Ascending aorta (tissue), 2 donors: ENCODE measurements at regions not wholly inside any gene's neighbourhood (a gene's known extent, or its start where the extent isn't known, plus 50 kb on each side); places are given as distances from the start of the nearest gene placed in this dataset.
A peak's percentile ranks its signal among the peaks of the same experiment; 100 is the strongest.
"Not testable (repeated sequence)": the region's sequence is repeated elsewhere in the genome, so short reads cannot be mapped to it uniquely, and the experiment has no call there.

Experiments used
- DNase-seq, 2 donors: peaks; one replicate each; pipeline ENCODE4 v3.0.0-alpha.2; 2019; ENCODE audit warnings: low spot score in 2 of 2
- H3K27ac ChIP-seq, 2 donors: fragments of 200-600 bp; sonication (generic); one replicate each; pipeline ENCODE4 v1.5.1; 2016 to 2017; ENCODE audit warnings: mild to moderate bottlenecking in 1 of 2
- H3K27me3 ChIP-seq: fragments of 200-600 bp; sonication (generic); one replicate; pipeline ENCODE4 v1.5.1; 2017
- H3K36me3 ChIP-seq, 2 donors: fragments of 200-600 bp; sonication (generic); one replicate each; pipeline ENCODE4 v1.5.1; 2016
- H3K4me1 ChIP-seq, 2 donors: fragments of 200-600 bp; sonication (generic); one replicate each; pipeline ENCODE4 v1.5.1; 2016 to 2017; ENCODE audit warnings: mild to moderate bottlenecking in 1 of 2
- H3K4me3 ChIP-seq, 2 donors: fragments of 200-600 bp; sonication (generic); one replicate each; pipeline ENCODE4 v1.5.1; 2016 to 2017; ENCODE audit warnings: mild to moderate bottlenecking in 1 of 2
- H3K9me3 ChIP-seq, 2 donors: fragments of 200-600 bp; sonication (generic); one replicate each; pipeline ENCODE4 v1.5.1; 2016
- CTCF ChIP-seq, 3 experiments: fragments of 200-600 bp in 2 of 3; fragments of 450-650 bp in 1 of 3; sonication (generic) in 2 of 3; IDR thresholded peaks; one replicate each; pipeline ENCODE4 v1.5.1; 2016 to 2019; ENCODE audit warnings: antibody characterized with exemption in 3 of 3, mild to moderate bottlenecking in 1 of 3, moderate library complexity in 1 of 3
- intact Hi-C: fragments of 100-400 bp; cut with DNase I; formaldehyde crosslinking; loops from one replicate; pipeline ENCODE4 v1.15.1; 2023

GRCh38 chr5:108562205-108562454, 180.2 kb upstream of the FBXL17 start:
- DNase-seq: no peak

GRCh38 chr5:108561416-108562204, 179.7 kb upstream of the FBXL17 start:
- H3K4me1 ChIP-seq: no peaks in the 10 kb centered on the region
- H3K9me3 ChIP-seq: no peaks in the 10 kb centered on the region
- H3K36me3 ChIP-seq: no peaks in the 10 kb centered on the region
- no peak for DNase-seq
- no peak for TF ChIP-seq CTCF (IDR thresholded peaks at IDR 0.05)
- H3K4me3 ChIP-seq: no peak overlapping the region
- H3K27ac ChIP-seq: no peak overlapping the region
- intact Hi-C loops: no loop called here
- H3K27me3 ChIP-seq: no peaks in the 10 kb centered on the region

More at GRCh38 chr5:108562205-108562454, 180.2 kb upstream of the FBXL17 start:
- no peak overlapping the region for H3K27ac ChIP-seq
- no peaks in the 10 kb centered on the region for H3K36me3 ChIP-seq
- TF ChIP-seq CTCF (IDR thresholded peaks at IDR 0.05): no peak
- H3K9me3 ChIP-seq: no peaks in the 10 kb centered on the region
- no peak overlapping the region for H3K4me3 ChIP-seq
- H3K27me3 ChIP-seq: no peaks in the 10 kb centered on the region
- intact Hi-C loops: no loop called here
- no peaks in the 10 kb centered on the region for H3K4me1 ChIP-seq

GRCh38 chr5:108560581-108560980, 178.7 kb upstream of the FBXL17 start:
- H3K4me1 ChIP-seq: no peaks in the 10 kb centered on the region
- TF ChIP-seq CTCF (IDR thresholded peaks at IDR 0.05): no peak
- H3K4me3 ChIP-seq: no peak overlapping the region
- H3K27me3 ChIP-seq: no peaks in the 10 kb centered on the region
- peak overlapping the region; percentile 32 to 49 for H3K27ac ChIP-seq
- H3K36me3 ChIP-seq: no peaks in the 10 kb centered on the region
- no peaks in the 10 kb centered on the region for H3K9me3 ChIP-seq
- DNase-seq: peak in 1 of 2 donors; percentile 66
- intact Hi-C loops: no loop called here

GRCh38 chr5:108560166-108560565, 178.3 kb upstream of the FBXL17 start:
- DNase-seq: no peak
- no peaks in the 10 kb centered on the region for H3K27me3 ChIP-seq
- intact Hi-C loops: no loop called here

GRCh38 chr5:108558840-108559239, 176.9 kb upstream of the FBXL17 start:
- intact Hi-C loops: not testable (repeated sequence)

More at GRCh38 chr5:108560166-108560565, 178.3 kb upstream of the FBXL17 start:
- Histone ChIP-seq H3K4me1 (no peaks in the 10 kb centered on the region), H3K27ac (no peak overlapping the region), H3K9me3 (no peaks in the 10 kb centered on the region), H3K36me3 (no peaks in the 10 kb centered on the region), H3K4me3 (no peak overlapping the region)
- no peak for TF ChIP-seq CTCF (IDR thresholded peaks at IDR 0.05)

GRCh38 chr5:108558142-108558541, 176.2 kb upstream of the FBXL17 start:
- H3K27ac ChIP-seq, intact Hi-C loops, H3K36me3 ChIP-seq, H3K4me3 ChIP-seq, DNase-seq, H3K27me3 ChIP-seq, H3K4me1 ChIP-seq, H3K9me3 ChIP-seq: not testable (repeated sequence)

More at GRCh38 chr5:108558840-108559239, 176.9 kb upstream of the FBXL17 start:
- not testable (repeated sequence) for H3K4me3 ChIP-seq, DNase-seq, H3K4me1 ChIP-seq, H3K9me3 ChIP-seq, H3K27ac ChIP-seq, H3K36me3 ChIP-seq, H3K27me3 ChIP-seq

GRCh38 chr5:108557686-108558085, 175.8 kb upstream of the FBXL17 start:
- DNase-seq: no peak

More at GRCh38 chr5:108557686-108558085, 175.8 kb upstream of the FBXL17 start:
- Histone ChIP-seq H3K36me3 (no peaks in the 10 kb centered on the region), H3K9me3 (no peaks in the 10 kb centered on the region), H3K27me3 (no peaks in the 10 kb centered on the region), H3K27ac (no peak overlapping the region), H3K4me1 (no peaks in the 10 kb centered on the region), H3K4me3 (no peak overlapping the region)
- TF ChIP-seq CTCF (IDR thresholded peaks at IDR 0.05): no peak
- intact Hi-C loops: no loop called here
